ENCODE measurements at regions not wholly inside any gene's neighbourhood (a gene's known extent, or its start where the extent isn't known, plus 50 kb on each side); places are given as distances from the start of the nearest gene placed in this dataset.
"Not testable (repeated sequence)": the region's sequence is repeated elsewhere in the genome, so short reads cannot be mapped to it uniquely, and the experiment has no call there.

DNA sequence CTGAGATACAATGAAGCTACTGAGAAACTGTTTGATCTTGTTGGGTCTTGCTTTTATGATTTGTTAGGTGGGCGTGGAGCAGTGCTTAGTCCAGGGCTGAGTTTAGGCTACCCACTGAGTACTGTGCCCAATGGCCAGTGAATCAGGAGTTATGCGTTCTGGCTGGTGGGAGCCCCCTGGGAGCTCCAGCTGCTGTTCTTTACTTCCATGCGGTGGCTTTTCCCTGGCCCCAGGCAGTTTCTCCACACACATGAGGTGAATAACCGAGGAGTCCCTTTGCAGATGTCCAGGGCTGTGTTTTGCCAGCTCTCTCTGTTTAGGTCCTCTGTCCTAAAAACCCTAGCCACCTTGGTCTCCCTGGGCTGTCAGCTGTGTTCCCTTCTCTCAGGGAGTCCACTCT is 106.5 kb downstream of the KLF13 start:
- in situ Hi-C loops (cut with MboI; ENCODE audit: low pct_unique_long_range_greater_than_20kb in 2 of 9, low sequenced_read_pairs in 9 of 9, unreplicated experiment in 9 of 9) = loop anchor here in 1 of 9 experiments (25.0 kb wide), 1 partner anchor 246 kb away; no protein-coding TSS in a partner anchor
- 50 to 100% (median 80%) methylated on average over 1 to 2 of the region's 4 CpGs; no CpG with 5 or more reads in 3 of the 10 experiments for WGBS, 10 experiments
- ATAC-seq (replicated peaks in 6 of 8) = no peak
- Histone ChIP-seq H3K4me1 (replicated peaks in 1 of 2) (peaks cover 12 to 14% of the 10 kb centered on the region in 2 donors), H3K4me3 (no peak overlapping the region), H3K27ac (no peak overlapping the region)

- in situ Hi-C loops (cut with MboI; ENCODE audit: low pct_unique_long_range_greater_than_20kb in 2 of 9, low sequenced_read_pairs in 9 of 9, unreplicated experiment in 9 of 9) = loop anchor here in 1 of 9 experiments (25.0 kb wide), 1 partner anchor 246 kb away; no protein-coding TSS in a partner anchor
- peaks cover 12 to 14% of the 10 kb centered on the region in 2 donors for H3K4me1 ChIP-seq (replicated peaks in 1 of 2)
- WGBS, 10 experiments = 70 to 100% (median 90%) methylated on average over 1 to 2 of the region's 6 CpGs; no CpG with 5 or more reads in 6 of the 10 experiments
- H3K4me3 ChIP-seq = no peak overlapping the region
- ATAC-seq (replicated peaks in 6 of 8) = no peak
- H3K27ac ChIP-seq = no peak overlapping the region
Measured at GRCh38 chr15:31433574-31433973, 106.9 kb downstream of the KLF13 start.

- no peak for ATAC-seq (replicated peaks in 6 of 8)
- 50 to 92% (median 83%) methylated on average over 1 to 2 of the region's 3 CpGs; no CpG with 5 or more reads in 7 of the 10 experiments for WGBS, 10 experiments
- in situ Hi-C loops (cut with MboI; ENCODE audit: low pct_unique_long_range_greater_than_20kb in 2 of 9, low sequenced_read_pairs in 9 of 9, unreplicated experiment in 9 of 9) = loop anchor here in 1 of 9 experiments (25.0 kb wide), 1 partner anchor 247 kb away; no protein-coding TSS in a partner anchor
- peaks cover 12 to 14% of the 10 kb centered on the region in 2 donors for H3K4me1 ChIP-seq (replicated peaks in 1 of 2)
- no peak overlapping the region for H3K4me3 ChIP-seq
- no peak overlapping the region for H3K27ac ChIP-seq
Measured at GRCh38 chr15:31434275-31434587, 107.6 kb downstream of the KLF13 start.

- 0 to 82% (median 40%) methylated on average over 1 to 13 of the region's 21 CpGs; no CpG with 5 or more reads in 5 of the 10 experiments for WGBS, 10 experiments
- no peak overlapping the region for H3K27ac ChIP-seq
- no peak overlapping the region for H3K4me3 ChIP-seq
- H3K4me1 ChIP-seq (replicated peaks in 1 of 2) = peaks cover 12 to 14% of the 10 kb centered on the region in 2 donors
- ATAC-seq (replicated peaks in 6 of 8) = peak in 7 of 8 experiments; percentile 36 to 66 (median 59)
- in situ Hi-C loops (cut with MboI; ENCODE audit: low pct_unique_long_range_greater_than_20kb in 2 of 9, low sequenced_read_pairs in 9 of 9, unreplicated experiment in 9 of 9) = loop anchor here in 1 of 9 experiments (25.0 kb wide), 1 partner anchor 247 kb away; no protein-coding TSS in a partner anchor
Measured at GRCh38 chr15:31434588-31435260, 108.1 kb downstream of the KLF13 start.

GRCh38 chr15:31435261-31435911 is 108.8 kb downstream of the KLF13 start:
- Histone ChIP-seq H3K4me1 (replicated peaks in 1 of 2) (peaks cover 12 to 14% of the 10 kb centered on the region in 2 donors), H3K4me3 (no peak overlapping the region), H3K27ac (no peak overlapping the region)
- 2 to 40% (median 4%) methylated on average over 6 to 14 of the region's 15 CpGs; no CpG with 5 or more reads in 4 of the 10 experiments for WGBS, 10 experiments
- in situ Hi-C loops (cut with MboI; ENCODE audit: low pct_unique_long_range_greater_than_20kb in 2 of 9, low sequenced_read_pairs in 9 of 9, unreplicated experiment in 9 of 9) = loop anchor here in 1 of 9 experiments (25.0 kb wide), 1 partner anchor 248 kb away; no protein-coding TSS in a partner anchor
- peak; percentile 60 to 98 (median 92) for ATAC-seq (replicated peaks in 6 of 8)

GRCh38 chr15:31435912-31436628 is 109.4 kb downstream of the KLF13 start:
- WGBS, 10 experiments = 0 to 96% (median 44%) methylated on average over 1 to 8 of the region's 14 CpGs; no CpG with 5 or more reads in 6 of the 10 experiments
- Histone ChIP-seq H3K4me1 (replicated peaks in 1 of 2) (peaks cover 12 to 17% of the 10 kb centered on the region in 2 donors), H3K4me3 (no peak overlapping the region), H3K27ac (no peak overlapping the region)
- peak in 4 of 8 experiments; percentile 7 to 82 (median 66) for ATAC-seq (replicated peaks in 6 of 8)
- in situ Hi-C loops (cut with MboI; ENCODE audit: low pct_unique_long_range_greater_than_20kb in 2 of 9, low sequenced_read_pairs in 9 of 9, unreplicated experiment in 9 of 9) = loop anchor here in 1 of 9 experiments (25.0 kb wide), 1 partner anchor 249 kb away; no protein-coding TSS in a partner anchor

GRCh38 chr15:31437686-31438085 is 111.1 kb downstream of the KLF13 start:
- Histone ChIP-seq H3K4me3 (no peak overlapping the region), H3K4me1 (replicated peaks in 1 of 2) (peaks cover 12 to 20% of the 10 kb centered on the region in 2 donors), H3K27ac (no peak overlapping the region)
- 67 to 100% (median 92%) methylated on average over 1 to 2 of the region's 6 CpGs; no CpG with 5 or more reads in 4 of the 10 experiments for WGBS, 10 experiments
- in situ Hi-C loops (cut with MboI; ENCODE audit: low pct_unique_long_range_greater_than_20kb in 2 of 9, low sequenced_read_pairs in 9 of 9, unreplicated experiment in 9 of 9) = loop anchor here in 1 of 9 experiments (25.0 kb wide), 1 partner anchor 250 kb away; no protein-coding TSS in a partner anchor
- ATAC-seq (replicated peaks in 6 of 8) = no peak

DNA sequence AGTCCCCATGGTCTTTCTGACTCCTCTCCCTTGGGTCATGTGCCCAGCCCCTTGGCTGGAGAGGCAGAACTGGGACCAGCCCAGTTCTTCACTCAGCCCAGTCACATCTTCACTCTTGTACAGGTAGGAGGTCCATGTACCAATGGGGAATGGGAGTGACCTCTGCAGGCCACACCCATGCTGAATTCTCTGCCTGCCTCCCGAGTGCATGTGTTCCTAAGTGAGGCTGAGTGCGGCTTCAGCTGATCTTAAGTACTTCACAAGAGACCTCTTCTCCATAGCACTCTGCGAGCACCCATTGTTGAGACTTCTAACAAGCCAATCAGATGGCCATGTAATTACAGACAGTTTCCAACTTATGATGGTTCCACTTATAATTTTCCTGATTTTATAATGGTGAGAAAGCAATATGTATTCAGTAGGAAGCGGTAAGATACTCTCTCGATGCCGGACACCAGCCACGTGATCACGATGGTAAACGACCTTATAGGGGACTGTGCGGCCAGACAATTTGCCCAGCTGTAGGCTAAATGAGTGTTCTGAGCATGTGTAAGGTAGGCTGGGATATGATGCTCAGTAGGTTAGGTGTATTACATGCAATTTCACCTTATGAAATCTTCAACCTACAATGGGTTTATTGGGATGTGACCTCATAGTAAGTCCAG is 112.1 kb downstream of the KLF13 start:
- Histone ChIP-seq H3K4me1 (replicated peaks in 1 of 2) (peaks cover 12 to 21% of the 10 kb centered on the region in 2 donors), H3K27ac (no peak overlapping the region), H3K4me3 (no peak overlapping the region)
- in situ Hi-C loops (cut with MboI; ENCODE audit: low pct_unique_long_range_greater_than_20kb in 2 of 9, low sequenced_read_pairs in 9 of 9, unreplicated experiment in 9 of 9) = loop anchor here in 1 of 9 experiments (25.0 kb wide), 1 partner anchor 251 kb away; no protein-coding TSS in a partner anchor
- ATAC-seq (replicated peaks in 6 of 8) = no peak
- 79 to 100% (median 92%) methylated on average over 1 to 10 of the region's 10 CpGs; no CpG with 5 or more reads in 2 of the 10 experiments for WGBS, 10 experiments

DNA sequence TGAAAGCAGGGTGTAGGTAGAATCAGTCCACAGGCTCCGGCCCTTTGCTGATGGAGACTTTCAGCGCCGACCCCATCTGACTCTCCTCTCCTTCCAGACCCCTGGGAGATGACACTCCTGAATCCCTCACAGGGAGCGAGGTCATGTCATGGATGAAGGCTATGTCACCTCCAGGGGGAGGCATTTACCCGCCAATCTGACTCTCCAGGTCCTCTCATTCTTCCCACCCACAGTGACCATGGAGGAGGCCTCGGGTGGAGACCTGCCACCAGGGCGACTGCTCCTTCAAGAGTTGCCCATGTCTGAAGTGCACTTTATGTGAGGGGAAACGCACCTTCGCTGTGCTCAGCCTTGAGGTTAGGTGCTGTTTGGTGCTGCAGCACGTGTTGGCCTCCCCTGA is 112.7 kb downstream of the KLF13 start:
- Histone ChIP-seq H3K4me3 (no peak overlapping the region), H3K27ac (no peak overlapping the region), H3K4me1 (replicated peaks in 1 of 2) (peaks cover 12 to 21% of the 10 kb centered on the region in 2 donors)
- no peak for ATAC-seq (replicated peaks in 6 of 8)
- 72 to 100% (median 88%) methylated on average over 2 to 7 of the region's 10 CpGs; no CpG with 5 or more reads in 6 of the 10 experiments for WGBS, 10 experiments
- in situ Hi-C loops (cut with MboI; ENCODE audit: low pct_unique_long_range_greater_than_20kb in 2 of 9, low sequenced_read_pairs in 9 of 9, unreplicated experiment in 9 of 9) = loop anchor here in 1 of 9 experiments (25.0 kb wide), 1 partner anchor 252 kb away; no protein-coding TSS in a partner anchor

DNA sequence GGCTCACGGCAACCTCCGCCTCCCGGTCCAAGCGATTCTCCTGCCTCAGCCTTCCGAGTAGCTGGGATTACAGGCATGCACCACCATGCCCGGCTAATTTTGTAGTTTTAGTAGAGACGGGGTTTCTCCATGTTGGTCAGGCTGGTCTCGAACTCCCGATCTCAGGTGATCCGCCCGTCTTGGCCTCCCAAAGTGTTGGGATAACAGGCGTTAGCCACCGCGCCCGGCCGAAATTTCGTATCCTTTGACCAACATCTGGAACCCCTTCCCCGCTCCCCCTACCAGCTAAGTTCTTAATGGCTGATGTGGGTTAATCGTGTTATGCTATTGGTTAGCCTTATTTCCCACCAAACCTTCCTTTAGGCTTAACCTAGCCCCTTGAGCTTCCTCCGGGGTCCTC is 113.6 kb downstream of the KLF13 start:
- WGBS, 10 experiments = 80 to 100% (median 99%) methylated on average over 1 to 13 of the region's 20 CpGs; no CpG with 5 or more reads in 1 of the 10 experiments
- H3K4me3 ChIP-seq; ATAC-seq (replicated peaks in 6 of 8); H3K27ac ChIP-seq: not testable (repeated sequence)
- in situ Hi-C loops (cut with MboI; ENCODE audit: low pct_unique_long_range_greater_than_20kb in 2 of 9, low sequenced_read_pairs in 9 of 9, unreplicated experiment in 9 of 9) = loop anchor here in 1 of 9 experiments (25.0 kb wide), 1 partner anchor 253 kb away; no protein-coding TSS in a partner anchor
- peaks cover 6 to 12% of the 10 kb centered on the region in 2 donors for H3K4me1 ChIP-seq (replicated peaks in 1 of 2)

- Histone ChIP-seq H3K4me3 (peak overlapping the region; percentile 16 to 26 (median 21)), H3K27ac (no peak overlapping the region), H3K4me1 (replicated peaks in 1 of 2) (peaks cover 0 to 7% of the 10 kb centered on the region in 2 donors)
- peak; percentile 4 to 86 (median 60) for ATAC-seq (replicated peaks in 6 of 8)
- in situ Hi-C loops (cut with MboI; ENCODE audit: low pct_unique_long_range_greater_than_20kb in 2 of 9, low sequenced_read_pairs in 9 of 9, unreplicated experiment in 9 of 9) = loop anchor here in 1 of 9 experiments (25.0 kb wide), 1 partner anchor 254 kb away; no protein-coding TSS in a partner anchor
- 0 to 60% (median 48%) methylated on average over 1 to 4 of the region's 56 CpGs; no CpG with 5 or more reads in 7 of the 10 experiments for WGBS, 10 experiments
Measured at GRCh38 chr15:31440754-31441311, 114.2 kb downstream of the KLF13 start.

All from motor neuron (in vitro differentiated cells).